ENCODE measurements at regions not wholly inside any gene's neighbourhood (a gene's known extent, or its start where the extent isn't known, plus 50 kb on each side); places are given as distances from the start of the nearest gene placed in this dataset.

DNA sequence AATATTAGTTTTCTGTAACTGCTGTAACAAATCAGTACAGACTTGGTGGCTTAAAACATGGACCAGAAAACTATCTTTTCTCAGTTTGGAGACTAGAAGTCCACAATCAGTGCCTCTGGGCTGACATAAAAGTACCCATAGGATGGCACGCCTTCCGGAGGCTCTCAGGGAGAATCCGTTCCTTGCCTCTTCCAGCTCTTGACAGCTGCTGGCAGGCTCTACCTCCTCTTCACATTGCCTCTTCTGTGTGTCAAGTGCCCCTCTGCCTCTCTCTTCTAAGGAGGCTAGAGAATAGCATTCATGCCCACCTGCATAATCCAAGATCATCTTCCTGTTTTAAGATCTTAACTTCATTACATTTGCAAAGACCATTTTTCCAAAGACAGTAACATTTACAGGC is 1194.2 kb downstream of the EFNB2 start:
- TF ChIP-seq, protein P1, sequence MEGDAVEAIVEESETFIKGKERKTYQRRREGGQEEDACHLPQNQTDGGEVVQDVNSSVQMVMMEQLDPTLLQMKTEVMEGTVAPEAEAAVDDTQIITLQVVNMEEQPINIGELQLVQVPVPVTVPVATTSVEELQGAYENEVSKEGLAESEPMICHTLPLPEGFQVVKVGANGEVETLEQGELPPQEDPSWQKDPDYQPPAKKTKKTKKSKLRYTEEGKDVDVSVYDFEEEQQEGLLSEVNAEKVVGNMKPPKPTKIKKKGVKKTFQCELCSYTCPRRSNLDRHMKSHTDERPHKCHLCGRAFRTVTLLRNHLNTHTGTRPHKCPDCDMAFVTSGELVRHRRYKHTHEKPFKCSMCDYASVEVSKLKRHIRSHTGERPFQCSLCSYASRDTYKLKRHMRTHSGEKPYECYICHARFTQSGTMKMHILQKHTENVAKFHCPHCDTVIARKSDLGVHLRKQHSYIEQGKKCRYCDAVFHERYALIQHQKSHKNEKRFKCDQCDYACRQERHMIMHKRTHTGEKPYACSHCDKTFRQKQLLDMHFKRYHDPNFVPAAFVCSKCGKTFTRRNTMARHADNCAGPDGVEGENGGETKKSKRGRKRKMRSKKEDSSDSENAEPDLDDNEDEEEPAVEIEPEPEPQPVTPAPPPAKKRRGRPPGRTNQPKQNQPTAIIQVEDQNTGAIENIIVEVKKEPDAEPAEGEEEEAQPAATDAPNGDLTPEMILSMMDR (IDR thresholded peaks at IDR 0.05), result no peak
- no peak for TF ChIP-seq POLR2A (IDR thresholded peaks at IDR 0.05)

Data from right lobe of liver (tissue), 4 donors.